Effector memory CD8-positive, alpha-beta T cell (primary cell): ENCODE measurements at regions not wholly inside any gene's neighbourhood (a gene's known extent, or its start where the extent isn't known, plus 50 kb on each side); places are given as distances from the start of the nearest gene placed in this dataset.
"Not testable (repeated sequence)": the region's sequence is repeated elsewhere in the genome, so short reads cannot be mapped to it uniquely, and the experiment has no call there.

ENCODE experiments used
- ATAC-seq: fragments of 150-1000 bp; cut with Tn5 transposase; replicated peaks from 2 replicates; pipeline ENCODE4 v1.10.0; 2021; ENCODE audit warnings: mild to moderate bottlenecking, moderate library complexity
- DNase-seq, 3 experiments: peaks; one replicate each; pipeline ENCODE4 v3.0.0; 2021
- H3K27ac Mint-ChIP-seq, 2 donors: one replicate each; pipeline ENCODE4 v1.8.0; 2022; ENCODE audit warnings: mild to moderate bottlenecking in 2 of 2, mixed read lengths in 2 of 2, moderate library complexity in 2 of 2
- H3K27me3 Mint-ChIP-seq, 2 donors: one replicate each; pipeline ENCODE4 v1.8.0; 2022; ENCODE audit warnings: mixed read lengths in 2 of 2
- H3K36me3 Mint-ChIP-seq: one replicate; pipeline ENCODE4 v1.8.0; 2022; ENCODE audit warnings: mild to moderate bottlenecking, moderate library complexity, mixed read lengths; ENCODE audit not compliant: insufficient read depth
- H3K4me1 Mint-ChIP-seq, 2 donors: one replicate each; pipeline ENCODE4 v1.8.0; 2022; ENCODE audit warnings: low read depth in 2 of 2, mixed read lengths in 2 of 2
- H3K4me3 Mint-ChIP-seq, 2 donors: one replicate each; pipeline ENCODE4 v1.8.0; 2022; ENCODE audit warnings: mild to moderate bottlenecking in 2 of 2, mixed read lengths in 2 of 2, moderate library complexity in 2 of 2
- H3K9me3 Mint-ChIP-seq, 2 donors: one replicate each; pipeline ENCODE4 v1.8.0; 2022; ENCODE audit warnings: mixed read lengths in 2 of 2

- DNase-seq (no peak), ATAC-seq (no peak)
- no peaks in the 10 kb centered on the region for H3K9me3 Mint-ChIP-seq
- H3K27ac Mint-ChIP-seq, result no peak overlapping the region
- peaks cover 0 to 7% of the 10 kb centered on the region in 2 donors for H3K27me3 Mint-ChIP-seq
- no peak overlapping the region for H3K4me3 Mint-ChIP-seq
- H3K4me1 Mint-ChIP-seq, result no peaks in the 10 kb centered on the region
- H3K36me3 Mint-ChIP-seq, result no peaks in the 10 kb centered on the region
Observed at GRCh38 chr16:86854626-86855294, 276.4 kb downstream of the FOXL1 start.

GRCh38 chr16:86856946-86857586, 278.7 kb downstream of the FOXL1 start:
- H3K4me1 Mint-ChIP-seq, result no peaks in the 10 kb centered on the region
- H3K27me3 Mint-ChIP-seq, result peaks cover 0 to 7% of the 10 kb centered on the region in 2 donors
- H3K27ac Mint-ChIP-seq, result no peak overlapping the region
- no peaks in the 10 kb centered on the region for H3K9me3 Mint-ChIP-seq
- H3K4me3 Mint-ChIP-seq, result no peak overlapping the region
- ATAC-seq (no peak), DNase-seq (no peak)
- no peaks in the 10 kb centered on the region for H3K36me3 Mint-ChIP-seq

GRCh38 chr16:86857807-86858206, 279.5 kb downstream of the FOXL1 start:
- no peak for DNase-seq

DNA sequence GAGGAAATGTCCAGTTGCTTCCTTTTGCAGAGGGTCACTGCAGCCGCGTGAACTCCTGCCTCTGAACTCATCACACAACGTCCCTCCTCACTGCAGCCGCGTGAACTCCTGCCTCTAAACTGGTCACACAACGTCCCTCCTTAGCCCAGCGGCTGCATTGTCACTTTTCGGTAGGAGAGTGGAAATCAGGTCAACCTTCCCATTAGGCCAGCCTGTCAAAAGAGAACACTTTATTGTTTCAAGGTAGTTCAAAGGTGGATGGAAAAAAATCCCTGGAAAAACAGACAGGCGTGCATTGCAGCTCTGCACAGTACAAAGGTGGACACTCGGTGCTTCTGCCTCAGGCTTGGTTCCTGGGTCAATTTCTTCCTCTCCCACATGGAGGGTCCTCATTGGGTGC, 280.2 kb downstream of the FOXL1 start:
- no peak for DNase-seq
- Mint-ChIP-seq H3K36me3 (no peaks in the 10 kb centered on the region), H3K27ac (no peak overlapping the region), H3K4me3 (no peak overlapping the region), H3K4me1 (no peaks in the 10 kb centered on the region), H3K27me3 (peaks cover 0 to 7% of the 10 kb centered on the region in 2 donors), H3K9me3 (no peaks in the 10 kb centered on the region)
- no peak for ATAC-seq

More at GRCh38 chr16:86857807-86858206, 279.5 kb downstream of the FOXL1 start:
- Mint-ChIP-seq H3K9me3 (no peaks in the 10 kb centered on the region), H3K4me3 (no peak overlapping the region), H3K36me3 (no peaks in the 10 kb centered on the region), H3K27ac (no peak overlapping the region), H3K4me1 (no peaks in the 10 kb centered on the region), H3K27me3 (peaks cover 0 to 7% of the 10 kb centered on the region in 2 donors)
- no peak for ATAC-seq

- ATAC-seq, H3K4me1 Mint-ChIP-seq, H3K27ac Mint-ChIP-seq, H3K9me3 Mint-ChIP-seq, DNase-seq, H3K27me3 Mint-ChIP-seq, H3K36me3 Mint-ChIP-seq, H3K4me3 Mint-ChIP-seq: not testable (repeated sequence)
Observed at GRCh38 chr16:86861270-86861858, 283.0 kb downstream of the FOXL1 start.

GRCh38 chr16:86862595-86863280, 284.4 kb downstream of the FOXL1 start:
- H3K27ac Mint-ChIP-seq, result no peak overlapping the region
- DNase-seq (no peak), ATAC-seq (no peak)
- H3K36me3 Mint-ChIP-seq, result no peaks in the 10 kb centered on the region
- H3K4me1 Mint-ChIP-seq, result no peaks in the 10 kb centered on the region
- H3K4me3 Mint-ChIP-seq, result no peak overlapping the region
- H3K9me3 Mint-ChIP-seq, result no peaks in the 10 kb centered on the region
- peaks cover 0 to 6% of the 10 kb centered on the region in 2 donors for H3K27me3 Mint-ChIP-seq

GRCh38 chr16:86863609-86864008, 285.3 kb downstream of the FOXL1 start:
- Mint-ChIP-seq H3K4me1 (no peaks in the 10 kb centered on the region), H3K4me3 (no peak overlapping the region), H3K27me3 (peaks cover 4 to 6% of the 10 kb centered on the region in 2 donors), H3K9me3 (no peaks in the 10 kb centered on the region), H3K27ac (no peak overlapping the region), H3K36me3 (no peaks in the 10 kb centered on the region)
- ATAC-seq (no peak), DNase-seq (no peak)

GRCh38 chr16:86864586-86864985, 286.2 kb downstream of the FOXL1 start:
- ATAC-seq (no peak), DNase-seq (no peak)
- Mint-ChIP-seq H3K9me3 (no peaks in the 10 kb centered on the region), H3K27ac (no peak overlapping the region), H3K27me3 (peaks cover 6% of the 10 kb centered on the region in 2 donors), H3K4me3 (no peak overlapping the region), H3K36me3 (no peaks in the 10 kb centered on the region), H3K4me1 (no peaks in the 10 kb centered on the region)

DNA sequence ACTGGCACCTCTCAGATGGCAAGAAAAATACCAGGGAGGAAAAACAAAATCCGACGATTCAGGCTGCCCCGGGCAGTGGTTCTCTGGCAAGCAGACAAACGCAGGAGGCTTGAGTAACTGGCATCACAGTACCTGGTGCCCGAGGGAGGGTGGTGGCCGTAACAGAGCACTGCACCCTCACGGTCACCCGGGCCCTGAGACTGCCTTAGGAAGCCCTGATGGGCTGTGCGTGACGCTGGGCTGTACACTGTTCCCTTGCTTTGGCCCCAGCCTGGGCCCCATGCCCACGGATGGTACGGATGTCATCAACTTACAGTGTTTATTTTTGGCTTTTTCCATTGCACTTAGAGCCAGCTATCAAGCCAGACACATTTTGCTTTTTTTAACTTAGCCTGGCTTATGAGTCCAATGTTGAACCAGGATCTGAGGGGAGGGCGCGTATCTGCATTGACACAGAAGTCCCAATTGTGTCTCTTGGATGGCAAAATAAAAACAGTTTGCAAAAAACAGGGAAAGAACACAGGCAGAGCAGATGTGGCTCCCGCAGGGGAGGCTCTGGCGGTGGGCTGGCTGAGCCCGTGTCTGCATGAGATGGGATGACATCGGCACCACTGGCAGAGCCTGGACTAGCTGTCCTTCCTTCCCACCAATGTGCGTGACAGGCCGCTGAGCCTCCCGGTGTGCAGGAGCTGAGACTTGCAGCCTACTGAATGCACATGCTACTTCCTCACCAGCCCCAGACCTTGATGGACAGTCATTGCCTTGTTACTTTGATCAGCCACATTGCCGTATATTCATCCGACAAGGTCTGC, 287.7 kb downstream of the FOXL1 start:
- no peaks in the 10 kb centered on the region for H3K9me3 Mint-ChIP-seq
- H3K27me3 Mint-ChIP-seq, result peaks cover 6% of the 10 kb centered on the region in 2 donors
- no peaks in the 10 kb centered on the region for H3K36me3 Mint-ChIP-seq
- no peak overlapping the region for H3K4me3 Mint-ChIP-seq
- DNase-seq (no peak), ATAC-seq (no peak)
- no peak overlapping the region for H3K27ac Mint-ChIP-seq
- H3K4me1 Mint-ChIP-seq, result no peaks in the 10 kb centered on the region

- Mint-ChIP-seq H3K4me1 (no peaks in the 10 kb centered on the region), H3K27me3 (peaks cover 7 to 17% of the 10 kb centered on the region in 2 donors), H3K27ac (no peak overlapping the region), H3K9me3 (no peaks in the 10 kb centered on the region), H3K36me3 (no peaks in the 10 kb centered on the region), H3K4me3 (no peak overlapping the region)
- DNase-seq (no peak), ATAC-seq (no peak)
Observed at GRCh38 chr16:86866986-86867722, 288.8 kb downstream of the FOXL1 start.

DNA sequence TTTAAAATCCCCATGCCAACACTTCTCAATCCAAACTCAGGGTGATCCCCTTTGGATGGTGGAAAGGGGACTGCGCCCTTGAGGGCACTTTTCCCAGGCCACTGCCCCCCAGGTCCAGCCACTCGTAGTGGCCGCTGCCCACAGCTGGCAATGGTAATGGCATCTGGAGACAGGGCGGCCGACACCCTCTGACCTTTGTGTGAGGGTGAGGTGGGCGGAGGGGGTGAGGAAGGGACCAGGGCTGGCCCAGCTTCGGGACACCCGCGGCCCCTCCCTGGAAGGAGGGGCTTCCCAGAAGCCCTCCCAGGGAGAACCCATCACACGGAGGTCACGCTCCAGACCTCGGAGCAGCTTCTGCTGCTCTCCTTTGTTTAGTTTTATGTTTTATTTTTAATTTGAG, 289.7 kb downstream of the FOXL1 start:
- Mint-ChIP-seq H3K4me3 (no peak overlapping the region), H3K27ac (no peak overlapping the region), H3K27me3 (peaks cover 16 to 25% of the 10 kb centered on the region in 2 donors), H3K4me1 (no peaks in the 10 kb centered on the region), H3K9me3 (no peaks in the 10 kb centered on the region), H3K36me3 (no peaks in the 10 kb centered on the region)
- DNase-seq (no peak), ATAC-seq (no peak)

DNA sequence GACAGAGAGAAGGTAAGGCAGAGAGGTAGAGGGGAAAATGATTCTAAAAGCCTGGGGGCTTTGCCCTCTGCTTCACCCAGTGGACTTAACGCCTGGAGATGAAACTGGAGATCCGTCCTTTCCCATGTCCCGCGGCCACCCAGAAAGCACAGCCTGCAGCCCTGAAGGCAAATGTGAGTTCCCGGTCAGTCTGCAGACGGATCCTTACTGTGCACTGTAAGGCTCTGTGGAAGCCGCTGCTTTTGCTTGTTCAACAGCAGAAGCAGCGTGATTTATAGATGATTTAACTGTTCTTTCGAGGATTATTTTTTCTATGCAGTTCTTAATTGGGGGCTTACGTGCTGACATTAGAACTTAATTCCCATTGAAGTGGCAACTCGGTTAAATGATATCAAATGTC, 290.4 kb downstream of the FOXL1 start:
- Mint-ChIP-seq H3K4me3 (no peak overlapping the region), H3K36me3 (no peaks in the 10 kb centered on the region), H3K4me1 (no peaks in the 10 kb centered on the region), H3K9me3 (no peaks in the 10 kb centered on the region), H3K27me3 (peaks cover 16 to 25% of the 10 kb centered on the region in 2 donors), H3K27ac (no peak overlapping the region)
- ATAC-seq (no peak), DNase-seq (no peak)
